H9 (cell line): ENCODE measurements at regions not wholly inside any gene's neighbourhood (a gene's known extent, or its start where the extent isn't known, plus 50 kb on each side); places are given as distances from the start of the nearest gene placed in this dataset.

Experiments
- DNase-seq: peaks from one replicate; pipeline ENCODE4 v3.0.0-alpha.2; 2017
- H2AFZ ChIP-seq: one replicate; pipeline ENCODE4 v1.6.1; 2013; ENCODE audit warnings: mild to moderate bottlenecking, low read length, control low read depth, moderate library complexity
- H2AK5ac ChIP-seq: 2 replicates; pipeline ENCODE4 v1.6.1; 2013; ENCODE audit warnings: low read length, control low read depth, mixed read lengths; ENCODE audit not compliant: insufficient read length
- H2BK120ac ChIP-seq: one replicate; pipeline ENCODE4 v1.6.1; 2013; ENCODE audit warnings: low read depth, mild to moderate bottlenecking, low read length, control low read depth, inconsistent platforms; ENCODE audit not compliant: poor library complexity, severe bottlenecking
- H2BK12ac ChIP-seq: 2 replicates; pipeline ENCODE4 v1.6.1; 2013; ENCODE audit warnings: low read length, control low read depth, mixed read lengths, low read depth; ENCODE audit not compliant: insufficient read length
- H2BK15ac ChIP-seq: 2 replicates; pipeline ENCODE4 v1.6.1; 2013; ENCODE audit warnings: low read depth, low read length, control low read depth
- H2BK20ac ChIP-seq: one replicate; pipeline ENCODE4 v1.6.1; 2013; ENCODE audit warnings: low read depth, mild to moderate bottlenecking, low read length, control low read depth, inconsistent platforms; ENCODE audit not compliant: poor library complexity, severe bottlenecking
- H2BK5ac ChIP-seq: 2 replicates; pipeline ENCODE4 v1.6.1; 2013; ENCODE audit warnings: low read length, control low read depth, mixed read lengths; ENCODE audit not compliant: insufficient read length
- H3K14ac ChIP-seq: 2 replicates; pipeline ENCODE4 v1.6.1; 2013; ENCODE audit warnings: low read length, control low read depth; ENCODE audit not compliant: insufficient read depth
- H3K18ac ChIP-seq: 2 replicates; pipeline ENCODE4 v1.6.1; 2013; ENCODE audit warnings: low read depth, mild to moderate bottlenecking, mixed read lengths, low read length, control low read depth; ENCODE audit not compliant: insufficient read length
- H3K23ac ChIP-seq: 2 replicates; pipeline ENCODE4 v1.6.1; 2013; ENCODE audit warnings: low read length, control low read depth, mixed read lengths, low read depth; ENCODE audit not compliant: insufficient read length
- H3K23me2 ChIP-seq: 2 replicates; pipeline ENCODE4 v1.6.1; 2013; ENCODE audit warnings: low read depth, mild to moderate bottlenecking, mixed read lengths, low read length, control low read depth; ENCODE audit not compliant: insufficient read length, poor library complexity, severe bottlenecking
- H3K27ac ChIP-seq: 2 replicates; pipeline ENCODE4 v1.5.1; 2013; ENCODE audit warnings: low read length, control low read depth, mixed read lengths, low read depth; ENCODE audit not compliant: insufficient read length
- H3K27me3 ChIP-seq: 2 replicates; pipeline ENCODE4 v1.6.1; 2013; ENCODE audit warnings: low read length, control low read depth, inconsistent platforms; ENCODE audit not compliant: insufficient read depth
- H3K4ac ChIP-seq: 2 replicates; pipeline ENCODE4 v1.6.1; 2013; ENCODE audit warnings: low read depth, mild to moderate bottlenecking, control low read depth, inconsistent platforms, low read length, moderate library complexity
- H3K4me1 ChIP-seq: 2 replicates; pipeline ENCODE4 v1.6.1; 2013; ENCODE audit warnings: low read length, control low read depth, inconsistent platforms; ENCODE audit not compliant: insufficient read depth
- H3K4me2 ChIP-seq: 2 replicates; pipeline ENCODE4 v1.6.1; 2013; ENCODE audit warnings: low read length, control low read depth, mixed read lengths; ENCODE audit not compliant: insufficient read length, insufficient read depth
- H3K56ac ChIP-seq: 2 replicates; pipeline ENCODE4 v1.6.1; 2013; ENCODE audit warnings: low read depth, mild to moderate bottlenecking, mixed read lengths, low read length, control low read depth; ENCODE audit not compliant: insufficient read length
- H3K79me1 ChIP-seq: 2 replicates; pipeline ENCODE4 v1.6.1; 2013; ENCODE audit warnings: low read depth, mild to moderate bottlenecking, moderate library complexity, low read length, control low read depth, inconsistent platforms; ENCODE audit not compliant: insufficient read depth, poor library complexity, severe bottlenecking
- H3K79me2 ChIP-seq: 2 replicates; pipeline ENCODE4 v1.6.1; 2013; ENCODE audit warnings: low read length, control low read depth, inconsistent platforms; ENCODE audit not compliant: insufficient read depth
- H3K9ac ChIP-seq: 2 replicates; pipeline ENCODE4 v1.6.1; 2013; ENCODE audit warnings: low read length, control low read depth, mixed read lengths; ENCODE audit not compliant: insufficient read length; ENCODE audit errors: extremely low read depth
- H3K9me3 ChIP-seq: one replicate; pipeline ENCODE4 v1.6.1; 2013; ENCODE audit warnings: low read depth, low read length, inconsistent platforms; ENCODE audit not compliant: control insufficient read depth
- H3T11ph ChIP-seq: one replicate; pipeline ENCODE4 v1.6.1; 2013; ENCODE audit warnings: mild to moderate bottlenecking, low read length, control low read depth, inconsistent platforms
- H4K20me1 ChIP-seq: one replicate; pipeline ENCODE4 v1.6.1; 2013; ENCODE audit not compliant: control insufficient read depth, insufficient read length, insufficient read depth
- H4K5ac ChIP-seq: 2 replicates; pipeline ENCODE4 v1.6.1; 2013; ENCODE audit warnings: low read depth, mild to moderate bottlenecking, mixed read lengths, low read length, control low read depth; ENCODE audit not compliant: insufficient read length
- H4K8ac ChIP-seq: replicated peaks from 2 replicates; pipeline ENCODE4 v1.6.1; 2013; ENCODE audit warnings: low read length, control low read depth, mixed read lengths, low read depth; ENCODE audit not compliant: insufficient read length
- H4K91ac ChIP-seq: 2 replicates; pipeline ENCODE4 v1.6.1; 2013; ENCODE audit warnings: low read depth, mild to moderate bottlenecking, moderate library complexity, mixed read lengths, low read length, control low read depth; ENCODE audit not compliant: insufficient read length
- H3K27ac Mint-ChIP-seq, 3 experiments: 2 replicates in 2 of 3; 3 replicates in 1 of 3; pipeline ENCODE4 v1.8.0; 2020 to 2021; ENCODE audit warnings: mixed read lengths in 3 of 3, mild to moderate bottlenecking in 1 of 3, moderate library complexity in 1 of 3
- H3K27me3 Mint-ChIP-seq: 2 replicates; pipeline ENCODE4 v1.8.0; 2021; ENCODE audit warnings: low read depth, mild to moderate bottlenecking, moderate library complexity, mixed read lengths
- H3K36me3 Mint-ChIP-seq, 3 experiments: 2 replicates in 2 of 3; 3 replicates in 1 of 3; pipeline ENCODE4 v1.8.0; 2020 to 2021; ENCODE audit warnings: low read depth in 3 of 3, mixed read lengths in 3 of 3; ENCODE audit not compliant: insufficient read depth in 1 of 3
- H3K4me1 Mint-ChIP-seq, 2 experiments: 2 replicates each; pipeline ENCODE4 v1.8.0; 2020; ENCODE audit warnings: mixed read lengths in 2 of 2
- H3K4me3 Mint-ChIP-seq, 2 experiments: 2 replicates in 1 of 2; 3 replicates in 1 of 2; pipeline ENCODE4 v1.8.0; 2020 to 2021; ENCODE audit warnings: mild to moderate bottlenecking in 2 of 2, mixed read lengths in 2 of 2, moderate library complexity in 1 of 2
- H3K9me3 Mint-ChIP-seq, 2 experiments: 2 replicates in 1 of 2; 3 replicates in 1 of 2; pipeline ENCODE4 v1.8.0; 2020; ENCODE audit warnings: mild to moderate bottlenecking in 2 of 2, mixed read lengths in 2 of 2, moderate library complexity in 1 of 2
- CTCF ChIP-seq: fragments of 200-600 bp; sonication (generic); conservative IDR thresholded peaks from 3 replicates; pipeline ENCODE4 v1.8.0; 2021; ENCODE audit warnings: antibody characterized with exemption, mild to moderate bottlenecking

GRCh38 chr11:104435494-104435893 lies 271.5 kb upstream of the PDGFD start:
- no peak overlapping the region for H2BK120ac ChIP-seq
- no peaks in the 10 kb centered on the region for H3K23me2 ChIP-seq
- H3K18ac ChIP-seq: no peak overlapping the region
- H3K14ac ChIP-seq: no peak overlapping the region
- H3K4me1 ChIP-seq: no peaks in the 10 kb centered on the region
- H2BK20ac ChIP-seq: no peak overlapping the region
- no peak overlapping the region for H2AK5ac ChIP-seq
- no peak overlapping the region for H3K23ac ChIP-seq
- H2BK15ac ChIP-seq: no peak overlapping the region
- Mint-ChIP-seq H3K4me1 (peaks cover 7 to 9% of the 10 kb centered on the region in 2 experiments), H3K27me3 (no peaks in the 10 kb centered on the region), H3K27ac (no peak overlapping the region), H3K4me3 (no peak overlapping the region), H3K9me3 (peaks cover 0 to 3% of the 10 kb centered on the region in 2 experiments; a peak in 1 of 5 replicates), H3K36me3 (peaks cover 0 to 4% (median 0%) of the 10 kb centered on the region in 3 experiments; a peak in 2 of 7 replicates)
- H4K5ac ChIP-seq: no peak overlapping the region
- no peaks in the 10 kb centered on the region for H3K27me3 ChIP-seq
- H2BK12ac ChIP-seq: no peak overlapping the region
- no peak overlapping the region for H2BK5ac ChIP-seq
- no peak overlapping the region for H3K27ac ChIP-seq
- H4K8ac ChIP-seq: no peak overlapping the region
- no peak overlapping the region for H2AFZ ChIP-seq
- H3K79me1 ChIP-seq: no peaks in the 10 kb centered on the region
- no peaks in the 10 kb centered on the region for H3K79me2 ChIP-seq
- H3K9ac ChIP-seq: no peak overlapping the region
- H3T11ph ChIP-seq: no peak overlapping the region
- no peak overlapping the region for H4K91ac ChIP-seq
- no peak overlapping the region for H3K4me2 ChIP-seq
- H3K56ac ChIP-seq: no peak overlapping the region
- no peak for DNase-seq
- no peaks in the 10 kb centered on the region for H3K9me3 ChIP-seq
- H4K20me1 ChIP-seq: no peaks in the 10 kb centered on the region
- no peak overlapping the region for H3K4ac ChIP-seq
- no peak for TF ChIP-seq CTCF
